ENCODE measurements at regions not wholly inside any gene's neighbourhood (a gene's known extent, or its start where the extent isn't known, plus 50 kb on each side); places are given as distances from the start of the nearest gene placed in this dataset.
"Not testable (repeated sequence)": the region's sequence is repeated elsewhere in the genome, so short reads cannot be mapped to it uniquely, and the experiment has no call there.

DNA sequence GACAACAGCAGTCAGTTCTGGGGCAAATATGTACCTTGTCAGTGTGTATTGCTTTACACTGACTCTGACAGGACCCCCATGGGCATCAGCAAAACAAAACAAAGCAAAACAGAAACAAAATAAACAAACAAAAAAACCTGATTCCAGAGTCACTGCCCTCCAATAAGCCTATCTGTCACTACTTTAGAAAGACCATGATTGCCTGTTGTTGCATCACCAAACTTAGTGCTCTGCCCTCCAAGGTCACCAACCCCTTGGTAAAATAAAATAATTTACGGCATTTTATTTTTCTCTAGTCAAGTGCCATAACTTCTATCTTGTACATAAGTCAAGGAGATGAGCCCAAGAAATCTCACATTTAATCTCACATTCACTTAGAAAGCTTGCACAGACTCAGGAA lies 120.9 kb upstream of the ADAMTS3 start:
- Histone ChIP-seq H3K9me3 (ENCODE audit: control insufficient read depth, insufficient read depth, low read depth, low read length) (no peaks in the 10 kb centered on the region), H3K79me2 (ENCODE audit: control insufficient read depth, insufficient read depth, low read length) (no peaks in the 10 kb centered on the region), H3K9ac (ENCODE audit: insufficient read depth, low read length) (no peak overlapping the region), H3K27ac (ENCODE audit: insufficient read depth, low read length) (no peak overlapping the region), H3K4me1 (ENCODE audit: control insufficient read depth, extremely low read depth, insufficient read depth, low read length) (no peaks in the 10 kb centered on the region), H3K27me3 (ENCODE audit: control insufficient read depth, insufficient read depth, low read length) (no peaks in the 10 kb centered on the region), H3K4me3 (replicated peaks in 1 of 4; ENCODE audit: control extremely low read depth in 1 of 4, insufficient read depth in 1 of 4, low read depth in 3 of 4, low read length in 4 of 4) (no peak overlapping the region), H3K4me2 (ENCODE audit: extremely low read depth, insufficient read depth, low read length) (no peak overlapping the region), H2AFZ (ENCODE audit: low read length) (no peak overlapping the region), H3K36me3 (ENCODE audit: control insufficient read depth, insufficient read depth, low read length) (no peaks in the 10 kb centered on the region), H4K20me1 (ENCODE audit: control insufficient read depth, extremely low read depth, insufficient read depth, low read length) (no peaks in the 10 kb centered on the region)
- TF ChIP-seq, protein P1, sequence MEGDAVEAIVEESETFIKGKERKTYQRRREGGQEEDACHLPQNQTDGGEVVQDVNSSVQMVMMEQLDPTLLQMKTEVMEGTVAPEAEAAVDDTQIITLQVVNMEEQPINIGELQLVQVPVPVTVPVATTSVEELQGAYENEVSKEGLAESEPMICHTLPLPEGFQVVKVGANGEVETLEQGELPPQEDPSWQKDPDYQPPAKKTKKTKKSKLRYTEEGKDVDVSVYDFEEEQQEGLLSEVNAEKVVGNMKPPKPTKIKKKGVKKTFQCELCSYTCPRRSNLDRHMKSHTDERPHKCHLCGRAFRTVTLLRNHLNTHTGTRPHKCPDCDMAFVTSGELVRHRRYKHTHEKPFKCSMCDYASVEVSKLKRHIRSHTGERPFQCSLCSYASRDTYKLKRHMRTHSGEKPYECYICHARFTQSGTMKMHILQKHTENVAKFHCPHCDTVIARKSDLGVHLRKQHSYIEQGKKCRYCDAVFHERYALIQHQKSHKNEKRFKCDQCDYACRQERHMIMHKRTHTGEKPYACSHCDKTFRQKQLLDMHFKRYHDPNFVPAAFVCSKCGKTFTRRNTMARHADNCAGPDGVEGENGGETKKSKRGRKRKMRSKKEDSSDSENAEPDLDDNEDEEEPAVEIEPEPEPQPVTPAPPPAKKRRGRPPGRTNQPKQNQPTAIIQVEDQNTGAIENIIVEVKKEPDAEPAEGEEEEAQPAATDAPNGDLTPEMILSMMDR (conservative IDR thresholded peaks at IDR 0.05 in 1 of 2, IDR thresholded peaks at IDR 0.05 in 1 of 2; ENCODE audit: low read depth in 1 of 2, low read length in 2 of 2), result no peak
- TF ChIP-seq EZH2 (IDR thresholded peaks at IDR 0.05; ENCODE audit: low read length, missing control alignments), result no peak
- DNase-seq (ENCODE audit: low read depth in 2 of 2), result peak in 1 of 2 donors; percentile 2

DNA sequence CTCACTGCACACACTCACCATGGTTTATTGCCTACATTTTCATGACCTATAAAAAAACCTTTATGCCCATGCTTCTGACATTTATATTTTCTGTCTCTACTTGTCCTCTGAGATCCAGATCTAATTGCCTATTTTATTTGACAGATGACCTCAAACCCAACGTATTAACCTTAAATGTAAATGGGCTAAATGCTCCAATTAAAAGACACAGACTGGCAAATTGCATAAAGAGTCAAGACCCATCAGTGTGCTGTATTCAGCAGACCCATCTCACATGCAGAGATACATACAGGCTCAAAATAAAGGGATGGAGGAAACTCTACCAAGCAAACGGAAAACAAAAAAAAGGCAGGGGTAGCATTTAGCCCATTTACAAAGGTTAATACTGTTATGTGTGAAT lies 117.4 kb upstream of the ADAMTS3 start:
- H3K27ac ChIP-seq (ENCODE audit: insufficient read depth, low read length); DNase-seq (ENCODE audit: low read depth in 2 of 2); H3K4me3 ChIP-seq (replicated peaks in 1 of 4; ENCODE audit: control extremely low read depth in 1 of 4, insufficient read depth in 1 of 4, low read depth in 3 of 4, low read length in 4 of 4); H3K4me1 ChIP-seq (ENCODE audit: control insufficient read depth, extremely low read depth, insufficient read depth, low read length); H3K79me2 ChIP-seq (ENCODE audit: control insufficient read depth, insufficient read depth, low read length); H3K9me3 ChIP-seq (ENCODE audit: control insufficient read depth, insufficient read depth, low read depth, low read length); H3K9ac ChIP-seq (ENCODE audit: insufficient read depth, low read length); H3K36me3 ChIP-seq (ENCODE audit: control insufficient read depth, insufficient read depth, low read length); H2AFZ ChIP-seq (ENCODE audit: low read length); H3K4me2 ChIP-seq (ENCODE audit: extremely low read depth, insufficient read depth, low read length); H3K27me3 ChIP-seq (ENCODE audit: control insufficient read depth, insufficient read depth, low read length); H4K20me1 ChIP-seq (ENCODE audit: control insufficient read depth, extremely low read depth, insufficient read depth, low read length): not testable (repeated sequence)

DNA sequence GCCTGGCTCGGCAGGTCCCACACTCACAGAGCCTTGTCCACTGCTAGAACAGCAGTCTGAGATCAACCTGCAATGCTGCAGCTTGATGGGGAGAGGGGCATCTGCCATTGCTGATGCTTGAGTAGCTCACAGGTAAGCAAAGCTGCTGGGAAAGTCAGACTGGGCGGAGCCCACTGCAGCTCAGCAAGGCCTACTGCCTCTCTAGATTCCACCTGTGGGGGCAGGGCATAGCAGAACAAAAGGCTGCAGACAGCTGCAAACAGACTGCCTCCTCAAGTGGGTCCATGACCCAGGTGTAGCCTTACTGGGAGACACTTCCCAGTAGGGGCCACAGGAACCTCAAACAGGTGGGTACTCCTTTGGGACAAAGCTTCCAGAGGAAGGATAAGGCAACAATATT lies 110.6 kb upstream of the ADAMTS3 start:
- no peak overlapping the region for H3K4me2 ChIP-seq (ENCODE audit: extremely low read depth, insufficient read depth, low read length)
- H3K79me2 ChIP-seq (ENCODE audit: control insufficient read depth, insufficient read depth, low read length), result no peaks in the 10 kb centered on the region
- no peak for TF ChIP-seq EZH2 (IDR thresholded peaks at IDR 0.05; ENCODE audit: low read length, missing control alignments)
- TF ChIP-seq, protein P1 (conservative IDR thresholded peaks at IDR 0.05 in 1 of 2, IDR thresholded peaks at IDR 0.05 in 1 of 2; ENCODE audit: low read depth in 1 of 2, low read length in 2 of 2), result no peak
- H2AFZ ChIP-seq (ENCODE audit: low read length), result no peak overlapping the region
- no peak overlapping the region for H3K27ac ChIP-seq (ENCODE audit: insufficient read depth, low read length)
- H3K9ac ChIP-seq (ENCODE audit: insufficient read depth, low read length), result no peak overlapping the region
- H3K27me3 ChIP-seq (ENCODE audit: control insufficient read depth, insufficient read depth, low read length), result no peaks in the 10 kb centered on the region
- no peaks in the 10 kb centered on the region for H3K9me3 ChIP-seq (ENCODE audit: control insufficient read depth, insufficient read depth, low read depth, low read length)
- no peak overlapping the region for H3K4me3 ChIP-seq (replicated peaks in 1 of 4; ENCODE audit: control extremely low read depth in 1 of 4, insufficient read depth in 1 of 4, low read depth in 3 of 4, low read length in 4 of 4)
- no peaks in the 10 kb centered on the region for H4K20me1 ChIP-seq (ENCODE audit: control insufficient read depth, extremely low read depth, insufficient read depth, low read length)
- no peaks in the 10 kb centered on the region for H3K36me3 ChIP-seq (ENCODE audit: control insufficient read depth, insufficient read depth, low read length)
- DNase-seq (ENCODE audit: low read depth in 2 of 2), result no peak
- no peaks in the 10 kb centered on the region for H3K4me1 ChIP-seq (ENCODE audit: control insufficient read depth, extremely low read depth, insufficient read depth, low read length)

DNA sequence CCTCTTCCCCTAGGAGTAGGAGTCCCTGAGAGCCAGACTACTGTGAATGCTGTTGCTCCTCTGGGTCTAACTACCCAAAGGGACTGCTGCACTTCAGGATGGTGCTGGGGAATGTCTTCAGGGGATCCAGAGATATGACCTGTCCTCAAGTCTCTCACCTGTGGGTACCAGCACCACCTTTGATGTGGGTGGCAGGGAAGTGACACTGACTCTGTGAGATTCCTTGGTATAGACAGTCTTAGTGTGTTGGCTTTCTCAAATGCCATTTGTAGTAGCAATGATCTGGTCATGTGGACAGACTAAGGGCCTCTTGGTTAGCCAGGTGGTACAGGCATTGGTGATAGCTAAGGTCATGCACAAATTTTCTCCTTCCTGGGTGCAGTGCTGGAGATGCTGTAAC lies 108.9 kb upstream of the ADAMTS3 start:
- no peak for DNase-seq (ENCODE audit: low read depth in 2 of 2)
- Histone ChIP-seq H4K20me1 (ENCODE audit: control insufficient read depth, extremely low read depth, insufficient read depth, low read length) (no peaks in the 10 kb centered on the region), H3K4me1 (ENCODE audit: control insufficient read depth, extremely low read depth, insufficient read depth, low read length) (no peaks in the 10 kb centered on the region), H3K4me3 (replicated peaks in 1 of 4; ENCODE audit: control extremely low read depth in 1 of 4, insufficient read depth in 1 of 4, low read depth in 3 of 4, low read length in 4 of 4) (no peak overlapping the region), H3K27me3 (ENCODE audit: control insufficient read depth, insufficient read depth, low read length) (no peaks in the 10 kb centered on the region), H3K36me3 (ENCODE audit: control insufficient read depth, insufficient read depth, low read length) (no peaks in the 10 kb centered on the region), H2AFZ (ENCODE audit: low read length) (no peak overlapping the region), H3K79me2 (ENCODE audit: control insufficient read depth, insufficient read depth, low read length) (no peaks in the 10 kb centered on the region), H3K4me2 (ENCODE audit: extremely low read depth, insufficient read depth, low read length) (no peak overlapping the region), H3K9me3 (ENCODE audit: control insufficient read depth, insufficient read depth, low read depth, low read length) (no peaks in the 10 kb centered on the region), H3K27ac (ENCODE audit: insufficient read depth, low read length) (no peak overlapping the region), H3K9ac (ENCODE audit: insufficient read depth, low read length) (no peak overlapping the region)
- TF ChIP-seq, protein P1 (conservative IDR thresholded peaks at IDR 0.05 in 1 of 2, IDR thresholded peaks at IDR 0.05 in 1 of 2; ENCODE audit: low read depth in 1 of 2, low read length in 2 of 2), result no peak
- TF ChIP-seq EZH2 (IDR thresholded peaks at IDR 0.05; ENCODE audit: low read length, missing control alignments), result no peak
